ENCODE measurements at regions not wholly inside any gene's neighbourhood (a gene's known extent, or its start where the extent isn't known, plus 50 kb on each side); places are given as distances from the start of the nearest gene placed in this dataset.

- no peaks in the 10 kb centered on the region for H3K4me1 ChIP-seq (ENCODE audit: control insufficient read depth, insufficient read depth, low read length)
- no peak overlapping the region for H3K27ac ChIP-seq (ENCODE audit: low read length)
- H3K36me3 ChIP-seq (ENCODE audit: control insufficient read depth, insufficient read depth, low read length): no peaks in the 10 kb centered on the region
- no peaks in the 10 kb centered on the region for H3K9me3 ChIP-seq (ENCODE audit: control insufficient read depth, insufficient read depth, low read length)
- no CpG with 5 or more reads among the region's 1 CpG for WGBS (ENCODE audit: insufficient coverage, insufficient read length)
- H3K4me3 ChIP-seq (ENCODE audit: low read length): no peak overlapping the region
- no peaks in the 10 kb centered on the region for H3K27me3 ChIP-seq (ENCODE audit: control insufficient read depth, insufficient read depth, low read length)
- no peak for DNase-seq (ENCODE audit: low read depth, low spot score)
Measured at GRCh38 chr1:69485616-69486015, 82.1 kb upstream of the LRRC7 start.

GRCh38 chr1:69491416-69491815 lies 76.3 kb upstream of the LRRC7 start:
- no peaks in the 10 kb centered on the region for H3K4me1 ChIP-seq (ENCODE audit: control insufficient read depth, insufficient read depth, low read length)
- no peak for DNase-seq (ENCODE audit: low read depth, low spot score)
- H3K36me3 ChIP-seq (ENCODE audit: control insufficient read depth, insufficient read depth, low read length): no peaks in the 10 kb centered on the region
- no peak overlapping the region for H3K4me3 ChIP-seq (ENCODE audit: low read length)
- WGBS (ENCODE audit: insufficient coverage, insufficient read length): no CpG with 5 or more reads among the region's 2 CpGs
- no peak overlapping the region for H3K27ac ChIP-seq (ENCODE audit: low read length)
- H3K27me3 ChIP-seq (ENCODE audit: control insufficient read depth, insufficient read depth, low read length): no peaks in the 10 kb centered on the region
- H3K9me3 ChIP-seq (ENCODE audit: control insufficient read depth, insufficient read depth, low read length): no peaks in the 10 kb centered on the region

GRCh38 chr1:69492286-69492685 lies 75.4 kb upstream of the LRRC7 start:
- H3K36me3 ChIP-seq (ENCODE audit: control insufficient read depth, insufficient read depth, low read length): no peaks in the 10 kb centered on the region
- no CpG with 5 or more reads among the region's 3 CpGs for WGBS (ENCODE audit: insufficient coverage, insufficient read length)
- H3K27me3 ChIP-seq (ENCODE audit: control insufficient read depth, insufficient read depth, low read length): no peaks in the 10 kb centered on the region
- DNase-seq (ENCODE audit: low read depth, low spot score): no peak
- H3K9me3 ChIP-seq (ENCODE audit: control insufficient read depth, insufficient read depth, low read length): no peaks in the 10 kb centered on the region
- H3K4me1 ChIP-seq (ENCODE audit: control insufficient read depth, insufficient read depth, low read length): no peaks in the 10 kb centered on the region
- H3K27ac ChIP-seq (ENCODE audit: low read length): no peak overlapping the region
- H3K4me3 ChIP-seq (ENCODE audit: low read length): no peak overlapping the region

- Histone ChIP-seq H3K27ac (ENCODE audit: low read length) (no peak overlapping the region), H3K4me1 (ENCODE audit: control insufficient read depth, insufficient read depth, low read length) (no peaks in the 10 kb centered on the region), H3K27me3 (ENCODE audit: control insufficient read depth, insufficient read depth, low read length) (no peaks in the 10 kb centered on the region), H3K9me3 (ENCODE audit: control insufficient read depth, insufficient read depth, low read length) (no peaks in the 10 kb centered on the region), H3K4me3 (ENCODE audit: low read length) (no peak overlapping the region), H3K36me3 (ENCODE audit: control insufficient read depth, insufficient read depth, low read length) (no peaks in the 10 kb centered on the region)
- no peak for DNase-seq (ENCODE audit: low read depth, low spot score)
Measured at GRCh38 chr1:69494221-69494620, 73.5 kb upstream of the LRRC7 start.

GRCh38 chr1:69497441-69498221 lies 70.1 kb upstream of the LRRC7 start:
- Histone ChIP-seq H3K27ac (ENCODE audit: low read length) (no peak overlapping the region), H3K9me3 (ENCODE audit: control insufficient read depth, insufficient read depth, low read length) (no peaks in the 10 kb centered on the region), H3K4me3 (ENCODE audit: low read length) (no peak overlapping the region), H3K4me1 (ENCODE audit: control insufficient read depth, insufficient read depth, low read length) (no peaks in the 10 kb centered on the region), H3K36me3 (ENCODE audit: control insufficient read depth, insufficient read depth, low read length) (no peaks in the 10 kb centered on the region), H3K27me3 (ENCODE audit: control insufficient read depth, insufficient read depth, low read length) (no peaks in the 10 kb centered on the region)
- no CpG with 5 or more reads among the region's 4 CpGs for WGBS (ENCODE audit: insufficient coverage, insufficient read length)
- no peak for DNase-seq (ENCODE audit: low read depth, low spot score)

- Histone ChIP-seq H3K27me3 (ENCODE audit: control insufficient read depth, insufficient read depth, low read length) (no peaks in the 10 kb centered on the region), H3K9me3 (ENCODE audit: control insufficient read depth, insufficient read depth, low read length) (no peaks in the 10 kb centered on the region), H3K4me3 (ENCODE audit: low read length) (no peak overlapping the region), H3K27ac (ENCODE audit: low read length) (no peak overlapping the region), H3K4me1 (ENCODE audit: control insufficient read depth, insufficient read depth, low read length) (no peaks in the 10 kb centered on the region), H3K36me3 (ENCODE audit: control insufficient read depth, insufficient read depth, low read length) (no peaks in the 10 kb centered on the region)
- DNase-seq (ENCODE audit: low read depth, low spot score): no peak
- no CpG with 5 or more reads among the region's 1 CpG for WGBS (ENCODE audit: insufficient coverage, insufficient read length)
Measured at GRCh38 chr1:69498711-69499110, 69.0 kb upstream of the LRRC7 start.

- WGBS (ENCODE audit: insufficient coverage, insufficient read length): no CpG with 5 or more reads among the region's 7 CpGs
- Histone ChIP-seq H3K36me3 (ENCODE audit: control insufficient read depth, insufficient read depth, low read length) (no peaks in the 10 kb centered on the region), H3K9me3 (ENCODE audit: control insufficient read depth, insufficient read depth, low read length) (no peaks in the 10 kb centered on the region), H3K27ac (ENCODE audit: low read length) (no peak overlapping the region), H3K4me1 (ENCODE audit: control insufficient read depth, insufficient read depth, low read length) (no peaks in the 10 kb centered on the region), H3K27me3 (ENCODE audit: control insufficient read depth, insufficient read depth, low read length) (no peaks in the 10 kb centered on the region), H3K4me3 (ENCODE audit: low read length) (no peak overlapping the region)
- DNase-seq (ENCODE audit: low read depth, low spot score): no peak
Measured at GRCh38 chr1:69499203-69499803, 68.4 kb upstream of the LRRC7 start.

GRCh38 chr1:69502991-69503390 lies 64.7 kb upstream of the LRRC7 start:
- no peaks in the 10 kb centered on the region for H3K9me3 ChIP-seq (ENCODE audit: control insufficient read depth, insufficient read depth, low read length)
- no CpG with 5 or more reads among the region's 4 CpGs for WGBS (ENCODE audit: insufficient coverage, insufficient read length)
- DNase-seq (ENCODE audit: low read depth, low spot score): no peak
- no peaks in the 10 kb centered on the region for H3K4me1 ChIP-seq (ENCODE audit: control insufficient read depth, insufficient read depth, low read length)
- H3K27ac ChIP-seq (ENCODE audit: low read length): no peak overlapping the region
- H3K27me3 ChIP-seq (ENCODE audit: control insufficient read depth, insufficient read depth, low read length): no peaks in the 10 kb centered on the region
- no peaks in the 10 kb centered on the region for H3K36me3 ChIP-seq (ENCODE audit: control insufficient read depth, insufficient read depth, low read length)
- H3K4me3 ChIP-seq (ENCODE audit: low read length): no peak overlapping the region

GRCh38 chr1:69504730-69505252 lies 62.9 kb upstream of the LRRC7 start:
- no peak for DNase-seq (ENCODE audit: low read depth, low spot score)
- no peak overlapping the region for H3K4me3 ChIP-seq (ENCODE audit: low read length)
- no peaks in the 10 kb centered on the region for H3K4me1 ChIP-seq (ENCODE audit: control insufficient read depth, insufficient read depth, low read length)
- H3K9me3 ChIP-seq (ENCODE audit: control insufficient read depth, insufficient read depth, low read length): no peaks in the 10 kb centered on the region
- no peak overlapping the region for H3K27ac ChIP-seq (ENCODE audit: low read length)
- H3K36me3 ChIP-seq (ENCODE audit: control insufficient read depth, insufficient read depth, low read length): no peaks in the 10 kb centered on the region
- H3K27me3 ChIP-seq (ENCODE audit: control insufficient read depth, insufficient read depth, low read length): no peaks in the 10 kb centered on the region
- whole genome bisulfite sequencing (ENCODE audit: insufficient coverage, insufficient read length): 100% methylated on average over 1 of the region's 3 CpGs

GRCh38 chr1:69506311-69506710 lies 61.4 kb upstream of the LRRC7 start:
- Histone ChIP-seq H3K27me3 (ENCODE audit: control insufficient read depth, insufficient read depth, low read length) (no peaks in the 10 kb centered on the region), H3K27ac (ENCODE audit: low read length) (no peak overlapping the region), H3K9me3 (ENCODE audit: control insufficient read depth, insufficient read depth, low read length) (no peaks in the 10 kb centered on the region), H3K4me1 (ENCODE audit: control insufficient read depth, insufficient read depth, low read length) (no peaks in the 10 kb centered on the region), H3K4me3 (ENCODE audit: low read length) (no peak overlapping the region), H3K36me3 (ENCODE audit: control insufficient read depth, insufficient read depth, low read length) (no peaks in the 10 kb centered on the region)
- no CpG with 5 or more reads among the region's 2 CpGs for WGBS (ENCODE audit: insufficient coverage, insufficient read length)
- no peak for DNase-seq (ENCODE audit: low read depth, low spot score)

- H3K9me3 ChIP-seq (ENCODE audit: control insufficient read depth, insufficient read depth, low read length): no peaks in the 10 kb centered on the region
- WGBS (ENCODE audit: insufficient coverage, insufficient read length): no CpG with 5 or more reads among the region's 1 CpG
- H3K4me1 ChIP-seq (ENCODE audit: control insufficient read depth, insufficient read depth, low read length): no peaks in the 10 kb centered on the region
- H3K27me3 ChIP-seq (ENCODE audit: control insufficient read depth, insufficient read depth, low read length): no peaks in the 10 kb centered on the region
- no peak overlapping the region for H3K27ac ChIP-seq (ENCODE audit: low read length)
- no peak overlapping the region for H3K4me3 ChIP-seq (ENCODE audit: low read length)
- H3K36me3 ChIP-seq (ENCODE audit: control insufficient read depth, insufficient read depth, low read length): no peaks in the 10 kb centered on the region
- DNase-seq (ENCODE audit: low read depth, low spot score): no peak
Measured at GRCh38 chr1:69506721-69507120, 61.0 kb upstream of the LRRC7 start.

All from iPS DF 6.9 (cell line).